ENCODE measurements at regions not wholly inside any gene's neighbourhood (a gene's known extent, or its start where the extent isn't known, plus 50 kb on each side); places are given as distances from the start of the nearest gene placed in this dataset.

- CTCF ChIA-PET, result no interaction called here
- Histone ChIP-seq H3K36me3 (ENCODE audit: control insufficient read depth in 1 of 2, insufficient read depth in 2 of 2, low read length in 2 of 2) (no peaks in the 10 kb centered on the region), H3K9me3 (ENCODE audit: control insufficient read depth in 1 of 2, insufficient read depth in 1 of 2, low read depth in 1 of 2, low read length in 2 of 2) (no peaks in the 10 kb centered on the region), H3K9ac (ENCODE audit: low read length) (no peak overlapping the region), H3K79me2 (ENCODE audit: insufficient read depth, low read length) (no peaks in the 10 kb centered on the region), H3K9me2 (ENCODE audit: insufficient read depth) (no peaks in the 10 kb centered on the region), H4K20me1 (ENCODE audit: insufficient read depth) (no peaks in the 10 kb centered on the region), H3K4me2 (ENCODE audit: low read length) (no peak overlapping the region), H3K4me1 (ENCODE audit: control insufficient read depth in 1 of 2, insufficient read depth in 2 of 2, low read length in 2 of 2) (peaks cover 6 to 7% of the 10 kb centered on the region in 2 experiments; a peak in 2 of 4 replicates), H2AFZ (ENCODE audit: low read depth, low read length, poor library complexity, severe bottlenecking) (no peak overlapping the region), H3K27ac (ENCODE audit: low read depth, low read length) (no peak overlapping the region), H3K27me3 (ENCODE audit: insufficient read depth, low read length) (no peaks in the 10 kb centered on the region), H3K4me3 (replicated peaks in 1 of 2; ENCODE audit: low read depth in 1 of 2, low read length in 2 of 2) (no peak overlapping the region)
- no peak for DNase-seq (ENCODE audit: low read depth, low spot score)
- ATAC-seq, result no peak
- BruUV-seq (replicated peaks), result no TSS peak
- intact Hi-C loops (cut with micrococcal nuclease), result no loop called here
- RAD21 ChIA-PET (ENCODE audit: low non-redundant PET in 1 of 2, low total read pairs in 2 of 2, uncharacterized antibody in 2 of 2, unreplicated experiment in 2 of 2), result no interaction called here
- TF ChIP-seq CTCF (IDR thresholded peaks at IDR 0.05 in 2 of 3, conservative IDR thresholded peaks at IDR 0.05 in 1 of 3; ENCODE audit: borderline replicate concordance in 1 of 3, insufficient read depth in 1 of 3, low read depth in 2 of 3, low read length in 2 of 3), result no peak
- TF ChIP-seq ELF1 (IDR thresholded peaks at IDR 0.05; ENCODE audit: borderline replicate concordance, low read depth), result no peak
- no peak for TF ChIP-seq YY1 (IDR thresholded peaks at IDR 0.05; ENCODE audit: extremely low read depth, insufficient replicate concordance, low read depth, low read length)
- TF ChIP-seq POLR2A (IDR thresholded peaks at IDR 0.05; ENCODE audit: borderline replicate concordance, extremely low read depth, insufficient read depth, insufficient read length), result no peak
- no peak for TF ChIP-seq SIN3A (IDR thresholded peaks at IDR 0.05; ENCODE audit: low read depth)
- POLR2A ChIA-PET, result no interaction called here
Observed at GRCh38 chr2:120824246-120824645, 88.6 kb downstream of the GLI2 start.

- Histone ChIP-seq H4K20me1 (ENCODE audit: insufficient read depth) (no peaks in the 10 kb centered on the region), H3K4me1 (ENCODE audit: control insufficient read depth in 1 of 2, insufficient read depth in 2 of 2, low read length in 2 of 2) (peaks cover 6% of the 10 kb centered on the region in 2 experiments; a peak in 2 of 4 replicates), H3K27ac (ENCODE audit: low read depth, low read length) (no peak overlapping the region), H3K9ac (ENCODE audit: low read length) (no peak overlapping the region), H2AFZ (ENCODE audit: low read depth, low read length, poor library complexity, severe bottlenecking) (no peak overlapping the region), H3K27me3 (ENCODE audit: insufficient read depth, low read length) (no peaks in the 10 kb centered on the region), H3K79me2 (ENCODE audit: insufficient read depth, low read length) (no peaks in the 10 kb centered on the region), H3K36me3 (ENCODE audit: control insufficient read depth in 1 of 2, insufficient read depth in 2 of 2, low read length in 2 of 2) (no peaks in the 10 kb centered on the region), H3K9me2 (ENCODE audit: insufficient read depth) (no peaks in the 10 kb centered on the region), H3K4me2 (ENCODE audit: low read length) (no peak overlapping the region), H3K9me3 (ENCODE audit: control insufficient read depth in 1 of 2, insufficient read depth in 1 of 2, low read depth in 1 of 2, low read length in 2 of 2) (no peaks in the 10 kb centered on the region), H3K4me3 (replicated peaks in 1 of 2; ENCODE audit: low read depth in 1 of 2, low read length in 2 of 2) (no peak overlapping the region)
- POLR2A ChIA-PET, result no interaction called here
- ATAC-seq, result no peak
- CTCF ChIA-PET, result no interaction called here
- no peak for DNase-seq (ENCODE audit: low read depth, low spot score)
- BruUV-seq (replicated peaks), result no TSS peak
- RAD21 ChIA-PET (ENCODE audit: low non-redundant PET in 1 of 2, low total read pairs in 2 of 2, uncharacterized antibody in 2 of 2, unreplicated experiment in 2 of 2), result no interaction called here
- no peak for TF ChIP-seq CTCF (IDR thresholded peaks at IDR 0.05 in 2 of 3, conservative IDR thresholded peaks at IDR 0.05 in 1 of 3; ENCODE audit: borderline replicate concordance in 1 of 3, insufficient read depth in 1 of 3, low read depth in 2 of 3, low read length in 2 of 3)
- no peak for TF ChIP-seq SP1 (IDR thresholded peaks at IDR 0.05; ENCODE audit: low read depth)
- no peak for TF ChIP-seq MAX (IDR thresholded peaks at IDR 0.05)
- intact Hi-C loops (cut with micrococcal nuclease), result no loop called here
Observed at GRCh38 chr2:120825370-120826259, 89.9 kb downstream of the GLI2 start.
